ENCODE measurements at regions not wholly inside any gene's neighbourhood (a gene's known extent, or its start where the extent isn't known, plus 50 kb on each side); places are given as distances from the start of the nearest gene placed in this dataset.

DNA sequence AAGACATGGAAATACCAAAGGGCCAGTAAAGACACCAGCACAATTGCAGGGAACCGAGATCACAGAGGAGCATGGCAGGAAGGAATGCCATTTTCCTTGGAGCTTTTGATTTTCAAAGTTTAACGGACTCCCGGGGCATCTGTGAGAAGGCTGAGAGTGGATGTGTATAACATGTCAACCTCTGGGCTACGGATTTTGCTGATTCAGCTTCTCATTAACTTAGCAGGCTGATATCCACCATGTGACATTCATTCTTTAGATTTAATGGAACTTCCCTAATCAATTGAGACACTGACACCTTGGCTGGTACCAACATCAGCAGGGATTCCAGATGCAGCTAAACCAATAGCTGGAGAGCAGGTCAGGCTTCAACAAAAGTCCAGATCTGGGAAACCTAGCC lies 496.6 kb upstream of the SPHKAP start:
- Histone ChIP-seq H3K9me3 (ENCODE audit: control insufficient read depth, insufficient read depth, low read depth, low read length) (no peaks in the 10 kb centered on the region), H3K4me2 (ENCODE audit: extremely low read depth, insufficient read depth, low read length) (no peak overlapping the region), H3K4me3 (replicated peaks in 1 of 4; ENCODE audit: control extremely low read depth in 1 of 4, insufficient read depth in 1 of 4, low read depth in 3 of 4, low read length in 4 of 4) (no peak overlapping the region), H2AFZ (ENCODE audit: low read length) (no peak overlapping the region), H3K79me2 (ENCODE audit: control insufficient read depth, insufficient read depth, low read length) (no peaks in the 10 kb centered on the region), H3K27me3 (ENCODE audit: control insufficient read depth, insufficient read depth, low read length) (no peaks in the 10 kb centered on the region), H3K9ac (ENCODE audit: insufficient read depth, low read length) (no peak overlapping the region), H4K20me1 (ENCODE audit: control insufficient read depth, extremely low read depth, insufficient read depth, low read length) (no peaks in the 10 kb centered on the region), H3K27ac (ENCODE audit: insufficient read depth, low read length) (no peak overlapping the region), H3K4me1 (ENCODE audit: control insufficient read depth, extremely low read depth, insufficient read depth, low read length) (peaks cover 2% of the 10 kb centered on the region), H3K36me3 (ENCODE audit: control insufficient read depth, insufficient read depth, low read length) (no peaks in the 10 kb centered on the region)
- TF ChIP-seq EZH2 (IDR thresholded peaks at IDR 0.05; ENCODE audit: low read length, missing control alignments), result no peak
- TF ChIP-seq CTCF (conservative IDR thresholded peaks at IDR 0.05 in 1 of 2, IDR thresholded peaks at IDR 0.05 in 1 of 2; ENCODE audit: low read depth in 1 of 2, low read length in 2 of 2), result no peak
- no peak for DNase-seq (ENCODE audit: low read depth in 2 of 2)

- no peaks in the 10 kb centered on the region for H3K79me2 ChIP-seq (ENCODE audit: control insufficient read depth, insufficient read depth, low read length)
- H3K27ac ChIP-seq (ENCODE audit: insufficient read depth, low read length), result no peak overlapping the region
- H2AFZ ChIP-seq (ENCODE audit: low read length), result no peak overlapping the region
- TF ChIP-seq EZH2 (IDR thresholded peaks at IDR 0.05; ENCODE audit: low read length, missing control alignments), result no peak
- TF ChIP-seq CTCF (conservative IDR thresholded peaks at IDR 0.05 in 1 of 2, IDR thresholded peaks at IDR 0.05 in 1 of 2; ENCODE audit: low read depth in 1 of 2, low read length in 2 of 2), result no peak
- no peaks in the 10 kb centered on the region for H3K4me1 ChIP-seq (ENCODE audit: control insufficient read depth, extremely low read depth, insufficient read depth, low read length)
- no peaks in the 10 kb centered on the region for H3K9me3 ChIP-seq (ENCODE audit: control insufficient read depth, insufficient read depth, low read depth, low read length)
- no peaks in the 10 kb centered on the region for H4K20me1 ChIP-seq (ENCODE audit: control insufficient read depth, extremely low read depth, insufficient read depth, low read length)
- DNase-seq (ENCODE audit: low read depth in 2 of 2), result peak in 1 of 2 donors; percentile 23
- no peak overlapping the region for H3K9ac ChIP-seq (ENCODE audit: insufficient read depth, low read length)
- H3K4me2 ChIP-seq (ENCODE audit: extremely low read depth, insufficient read depth, low read length), result no peak overlapping the region
- H3K36me3 ChIP-seq (ENCODE audit: control insufficient read depth, insufficient read depth, low read length), result no peaks in the 10 kb centered on the region
- no peak overlapping the region for H3K4me3 ChIP-seq (replicated peaks in 1 of 4; ENCODE audit: control extremely low read depth in 1 of 4, insufficient read depth in 1 of 4, low read depth in 3 of 4, low read length in 4 of 4)
- no peaks in the 10 kb centered on the region for H3K27me3 ChIP-seq (ENCODE audit: control insufficient read depth, insufficient read depth, low read length)
Observed at GRCh38 chr2:228675646-228676045, 494.2 kb upstream of the SPHKAP start.

GRCh38 chr2:228675091-228675490 lies 493.6 kb upstream of the SPHKAP start:
- DNase-seq (ENCODE audit: low read depth in 2 of 2), result peak; percentile 43 to 82
- no peak overlapping the region for H2AFZ ChIP-seq (ENCODE audit: low read length)
- H3K27ac ChIP-seq (ENCODE audit: insufficient read depth, low read length), result no peak overlapping the region
- no peak overlapping the region for H3K9ac ChIP-seq (ENCODE audit: insufficient read depth, low read length)
- no peaks in the 10 kb centered on the region for H4K20me1 ChIP-seq (ENCODE audit: control insufficient read depth, extremely low read depth, insufficient read depth, low read length)
- TF ChIP-seq CTCF (conservative IDR thresholded peaks at IDR 0.05 in 1 of 2, IDR thresholded peaks at IDR 0.05 in 1 of 2; ENCODE audit: low read depth in 1 of 2, low read length in 2 of 2), result no peak
- no peak for TF ChIP-seq EZH2 (IDR thresholded peaks at IDR 0.05; ENCODE audit: low read length, missing control alignments)
- H3K27me3 ChIP-seq (ENCODE audit: control insufficient read depth, insufficient read depth, low read length), result no peaks in the 10 kb centered on the region
- no peaks in the 10 kb centered on the region for H3K79me2 ChIP-seq (ENCODE audit: control insufficient read depth, insufficient read depth, low read length)
- H3K9me3 ChIP-seq (ENCODE audit: control insufficient read depth, insufficient read depth, low read depth, low read length), result no peaks in the 10 kb centered on the region
- no peak overlapping the region for H3K4me3 ChIP-seq (replicated peaks in 1 of 4; ENCODE audit: control extremely low read depth in 1 of 4, insufficient read depth in 1 of 4, low read depth in 3 of 4, low read length in 4 of 4)
- H3K36me3 ChIP-seq (ENCODE audit: control insufficient read depth, insufficient read depth, low read length), result no peaks in the 10 kb centered on the region
- no peaks in the 10 kb centered on the region for H3K4me1 ChIP-seq (ENCODE audit: control insufficient read depth, extremely low read depth, insufficient read depth, low read length)
- no peak overlapping the region for H3K4me2 ChIP-seq (ENCODE audit: extremely low read depth, insufficient read depth, low read length)
